Neuronal stem cell (in vitro differentiated cells): ENCODE measurements at regions not wholly inside any gene's neighbourhood (a gene's known extent, or its start where the extent isn't known, plus 50 kb on each side); places are given as distances from the start of the nearest gene placed in this dataset. TPM values are rescaled to one million over a fixed set of nuclear protein-coding genes. Genes with fewer than 3 reads are reported as not detected.

Source experiments
- DNase-seq: peaks from one replicate; pipeline ENCODE4 v3.0.0-alpha.2; 2013; ENCODE audit warnings: low spot score
- H2AFZ ChIP-seq: one replicate; pipeline ENCODE4 v1.6.1; 2013; ENCODE audit warnings: mild to moderate bottlenecking, low read length, inconsistent platforms
- H2AK5ac ChIP-seq: 2 replicates; pipeline ENCODE4 v1.6.1; 2013; ENCODE audit warnings: low read depth, mild to moderate bottlenecking, inconsistent platforms, low read length, moderate library complexity, mixed read lengths
- H2BK120ac ChIP-seq: 2 replicates; pipeline ENCODE4 v1.6.1; 2013; ENCODE audit warnings: low read depth, mild to moderate bottlenecking, inconsistent platforms, low read length, moderate library complexity, mixed read lengths
- H2BK12ac ChIP-seq: one replicate; pipeline ENCODE4 v1.6.1; 2013; ENCODE audit warnings: low read length, inconsistent platforms
- H2BK15ac ChIP-seq: 2 replicates; pipeline ENCODE4 v1.6.1; 2013; ENCODE audit warnings: mild to moderate bottlenecking, low read length, inconsistent platforms, mixed read lengths
- H2BK5ac ChIP-seq: one replicate; pipeline ENCODE4 v1.6.1; 2013; ENCODE audit warnings: inconsistent platforms, mild to moderate bottlenecking, low read length, moderate library complexity
- H3K14ac ChIP-seq: one replicate; pipeline ENCODE4 v1.6.1; 2013; ENCODE audit warnings: low read length, inconsistent platforms
- H3K18ac ChIP-seq: 2 replicates; pipeline ENCODE4 v1.6.1; 2013; ENCODE audit warnings: low read length, inconsistent platforms
- H3K23ac ChIP-seq: 2 replicates; pipeline ENCODE4 v1.6.1; 2013; ENCODE audit warnings: low read depth, mild to moderate bottlenecking, mixed read lengths, low read length, inconsistent platforms; ENCODE audit not compliant: poor library complexity
- H3K27ac ChIP-seq: replicated peaks from 3 replicates; pipeline ENCODE4 v1.5.1; 2013; ENCODE audit warnings: low read length, inconsistent platforms
- H3K27me3 ChIP-seq, 3 experiments: 2 replicates each; pipeline ENCODE4 v1.6.1; 2013; ENCODE audit warnings: low read length in 3 of 3, mild to moderate bottlenecking in 2 of 3, inconsistent platforms in 1 of 3, low read depth in 1 of 3, mixed read lengths in 1 of 3, moderate library complexity in 1 of 3; ENCODE audit not compliant: control insufficient read depth in 3 of 3, insufficient read depth in 3 of 3
- H3K36me3 ChIP-seq, 2 donors: replicated peaks in 1 of 2; 2 replicates each; pipeline ENCODE4 v1.6.1; 2013; ENCODE audit warnings: low read length in 2 of 2; ENCODE audit not compliant: control insufficient read depth in 2 of 2, insufficient read depth in 2 of 2
- H3K4ac ChIP-seq: 2 replicates; pipeline ENCODE4 v1.6.1; 2013; ENCODE audit warnings: inconsistent platforms, mild to moderate bottlenecking, low read length, moderate library complexity
- H3K4me1 ChIP-seq, 2 donors: 1 replicate in 1 of 2; 2 replicates in 1 of 2; pipeline ENCODE4 v1.6.1; 2013; ENCODE audit warnings: low read length in 2 of 2, low read depth in 1 of 2; ENCODE audit not compliant: control insufficient read depth in 2 of 2, insufficient read depth in 1 of 2
- H3K4me2 ChIP-seq: one replicate; pipeline ENCODE4 v1.6.1; 2013; ENCODE audit warnings: mild to moderate bottlenecking, low read length, inconsistent platforms; ENCODE audit not compliant: insufficient read depth, poor library complexity, severe bottlenecking
- H3K4me3 ChIP-seq, 2 donors: 2 replicates each; pipeline ENCODE4 v1.5.1; 2013; ENCODE audit warnings: low read length in 2 of 2, mild to moderate bottlenecking in 2 of 2, inconsistent platforms in 1 of 2, moderate library complexity in 1 of 2
- H3K79me1 ChIP-seq: one replicate; pipeline ENCODE4 v1.6.1; 2013; ENCODE audit warnings: low read depth, mild to moderate bottlenecking, inconsistent platforms, low read length, moderate library complexity
- H3K9ac ChIP-seq: one replicate; pipeline ENCODE4 v1.6.1; 2013; ENCODE audit warnings: mild to moderate bottlenecking, low read depth, low read length, inconsistent platforms; ENCODE audit not compliant: poor library complexity
- H3K9me3 ChIP-seq, 2 donors: replicated peaks in 1 of 2; 2 replicates each; pipeline versions ENCODE3 to v1.6.1; 2013; ENCODE audit warnings: low read length in 2 of 2, mild to moderate bottlenecking in 2 of 2, inconsistent platforms in 1 of 2, low read depth in 1 of 2, mixed read lengths in 1 of 2, moderate library complexity in 1 of 2; ENCODE audit not compliant: control insufficient read depth in 2 of 2, insufficient read depth in 1 of 2
- H4K8ac ChIP-seq: one replicate; pipeline ENCODE4 v1.6.1; 2013; ENCODE audit warnings: low read depth, mild to moderate bottlenecking, inconsistent platforms, low read length, moderate library complexity
- H4K91ac ChIP-seq: one replicate; pipeline ENCODE4 v1.6.1; 2013; ENCODE audit warnings: low read length, low read depth, mild to moderate bottlenecking, inconsistent platforms; ENCODE audit not compliant: poor library complexity
- WGBS, 2 donors: extraction: QIAGEN DNeasy Blood & Tissue Kit; methylation state at CpG; one replicate each; pipeline ENCODE4 v1.1.7; 2013; ENCODE audit warnings: missing lambda C conversion rate in 2 of 2, mixed read lengths in 1 of 2; ENCODE audit not compliant: insufficient read length in 2 of 2, insufficient replicate concordance in 1 of 2; ENCODE audit errors: extremely low coverage in 2 of 2; 5-methylcytosine and 5-hydroxymethylcytosine counted together
- small RNA-seq: library from polyadenylated mRNA; stranded (forward); fragments of <200 nt; extraction: miRNeasy Mini kit (QIAGEN cat#:217004); gene quantifications from one replicate; pipeline ENCODE3, GENCODE V24; 2013; ENCODE audit not compliant: insufficient read depth

DNA sequence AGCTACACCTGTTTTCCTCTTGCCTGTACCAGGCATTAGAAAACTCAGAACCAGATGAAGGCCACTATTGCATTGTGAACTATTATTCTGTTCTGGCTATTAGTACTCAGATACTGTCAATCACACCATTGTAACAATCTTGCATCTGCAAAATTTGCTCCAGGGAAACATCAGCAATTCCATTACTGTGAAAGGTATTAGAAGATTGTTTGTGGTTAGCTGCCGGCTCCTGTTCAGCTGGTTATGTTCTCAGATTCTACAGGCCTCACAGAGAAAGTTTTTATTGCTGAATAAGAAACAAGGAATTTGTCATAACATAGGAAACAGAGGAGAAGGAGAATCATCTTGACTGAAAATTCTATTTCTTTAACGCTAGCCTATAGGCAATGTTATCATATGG is 179.9 kb downstream of the PLOD2 start:
- Histone ChIP-seq H4K91ac (no peak overlapping the region), H3K4me3 (no peak overlapping the region), H3K4me1 (no peaks in the 10 kb centered on the region), H2BK12ac (no peak overlapping the region), H3K18ac (no peak overlapping the region), H2BK120ac (no peak overlapping the region), H2AK5ac (no peak overlapping the region), H3K27ac (no peak overlapping the region), H2BK15ac (no peak overlapping the region), H3K4ac (no peak overlapping the region), H3K14ac (no peak overlapping the region), H3K27me3 (no peaks in the 10 kb centered on the region), H3K9ac (no peak overlapping the region), H2AFZ (no peak overlapping the region), H2BK5ac (no peak overlapping the region), H3K79me1 (no peaks in the 10 kb centered on the region), H3K36me3 (no peaks in the 10 kb centered on the region), H3K9me3 (no peaks in the 10 kb centered on the region), H3K4me2 (no peak overlapping the region), H4K8ac (no peak overlapping the region), H3K23ac (no peak overlapping the region)
- no peak for DNase-seq
- WGBS, 2 donors, result no CpG with 5 or more reads among the region's 2 CpGs

DNA sequence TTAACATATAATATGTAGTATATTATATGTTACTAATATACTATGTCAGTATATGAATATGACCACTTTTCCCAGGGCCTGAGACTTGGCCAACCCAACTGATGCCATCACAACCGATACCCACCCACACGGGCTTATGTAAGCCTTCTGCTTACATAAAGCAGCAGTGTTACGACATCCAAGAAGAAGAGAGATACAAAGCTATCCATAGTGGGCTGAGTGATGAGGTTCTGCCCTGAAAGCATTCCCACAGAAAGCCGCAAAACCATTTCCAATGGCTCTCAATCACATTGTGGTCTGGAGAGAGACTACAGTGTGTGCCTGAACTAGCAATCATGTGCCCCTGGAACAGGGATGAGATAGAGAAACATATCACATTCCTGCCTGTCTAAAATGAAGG is 177.9 kb downstream of the PLOD2 start:
- Histone ChIP-seq H3K9ac (no peak overlapping the region), H3K4me3 (no peak overlapping the region), H3K4me2 (no peak overlapping the region), H3K27ac (no peak overlapping the region), H2BK15ac (no peak overlapping the region), H3K18ac (no peak overlapping the region), H2BK120ac (no peak overlapping the region), H3K27me3 (no peaks in the 10 kb centered on the region), H3K4ac (no peak overlapping the region), H4K8ac (peak overlapping the region; percentile 43), H3K36me3 (no peaks in the 10 kb centered on the region), H3K79me1 (no peaks in the 10 kb centered on the region), H2BK5ac (no peak overlapping the region), H2BK12ac (no peak overlapping the region), H3K14ac (no peak overlapping the region), H4K91ac (no peak overlapping the region), H3K4me1 (no peaks in the 10 kb centered on the region), H2AK5ac (no peak overlapping the region), H3K23ac (no peak overlapping the region), H3K9me3 (no peaks in the 10 kb centered on the region), H2AFZ (no peak overlapping the region)
- no CpG with 5 or more reads among the region's 4 CpGs for WGBS, 2 donors
- no peak for DNase-seq

Small RNA genes in the stretch of these regions (small RNA-seq; reads per million reads assigned to genes)
- gene RNA5SP144, result not detected
